Amygdala (tissue), 56 donors: ENCODE measurements at regions not wholly inside any gene's neighbourhood (a gene's known extent, or its start where the extent isn't known, plus 50 kb on each side); places are given as distances from the start of the nearest gene placed in this dataset.

Source experiments
- DNase-seq, 56 donors: peaks; one replicate each; lab custom pipeline; 2025; lab: John Stamatoyannopoulos, UW

DNA sequence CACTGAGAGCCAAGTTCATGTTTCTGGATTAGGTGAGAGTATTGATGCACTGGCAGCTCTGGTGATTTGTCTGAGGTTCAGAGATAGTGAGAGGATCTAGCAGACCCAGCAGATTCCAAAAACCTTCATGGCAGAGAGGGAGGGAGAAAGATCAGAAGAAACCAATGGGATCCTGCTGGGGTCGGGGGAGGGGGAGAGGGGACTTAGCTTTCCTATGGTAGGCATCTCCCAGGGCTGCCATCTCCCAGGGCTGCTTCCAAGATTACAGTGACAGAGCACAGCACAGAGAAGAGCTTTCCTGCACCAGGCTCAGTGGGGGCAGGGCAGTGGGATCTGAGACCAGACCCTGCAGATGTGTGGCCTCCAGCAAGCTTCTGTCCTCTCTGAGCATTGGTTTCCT is 76.8 kb upstream of the GDF10 start:
- DNase-seq = no peak

DNA sequence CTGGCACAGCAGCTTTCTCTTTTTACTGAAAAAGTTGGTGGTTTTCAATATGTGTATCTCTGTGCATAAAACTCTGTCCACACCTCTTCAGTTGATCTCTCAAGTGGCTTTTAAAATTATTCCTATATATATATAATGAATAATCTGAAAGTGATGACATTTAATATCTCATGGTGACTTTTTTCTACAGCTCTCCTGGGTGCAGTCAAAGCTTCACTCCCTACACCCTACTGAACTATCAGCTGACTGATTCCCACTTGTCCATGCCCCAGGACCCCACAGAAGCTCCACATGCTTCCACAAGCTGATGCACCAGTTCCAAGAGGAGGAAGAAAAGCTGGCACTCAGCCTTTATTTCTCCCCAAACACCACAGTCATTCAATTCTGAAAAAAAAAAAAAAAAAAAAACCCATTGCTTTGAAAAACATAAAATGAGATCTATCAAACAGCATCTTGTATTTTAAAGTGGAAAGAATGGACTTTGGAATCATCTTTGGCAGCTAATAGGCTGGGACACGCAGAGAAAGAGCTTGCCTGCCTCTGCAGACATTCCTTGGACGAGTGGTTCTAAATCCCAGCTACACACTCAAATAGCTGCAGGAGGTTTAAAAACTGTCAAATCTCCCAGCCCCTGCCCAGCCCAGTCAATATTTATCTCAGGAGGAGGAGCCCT is 75.3 kb upstream of the GDF10 start:
- no peak for DNase-seq

DNA sequence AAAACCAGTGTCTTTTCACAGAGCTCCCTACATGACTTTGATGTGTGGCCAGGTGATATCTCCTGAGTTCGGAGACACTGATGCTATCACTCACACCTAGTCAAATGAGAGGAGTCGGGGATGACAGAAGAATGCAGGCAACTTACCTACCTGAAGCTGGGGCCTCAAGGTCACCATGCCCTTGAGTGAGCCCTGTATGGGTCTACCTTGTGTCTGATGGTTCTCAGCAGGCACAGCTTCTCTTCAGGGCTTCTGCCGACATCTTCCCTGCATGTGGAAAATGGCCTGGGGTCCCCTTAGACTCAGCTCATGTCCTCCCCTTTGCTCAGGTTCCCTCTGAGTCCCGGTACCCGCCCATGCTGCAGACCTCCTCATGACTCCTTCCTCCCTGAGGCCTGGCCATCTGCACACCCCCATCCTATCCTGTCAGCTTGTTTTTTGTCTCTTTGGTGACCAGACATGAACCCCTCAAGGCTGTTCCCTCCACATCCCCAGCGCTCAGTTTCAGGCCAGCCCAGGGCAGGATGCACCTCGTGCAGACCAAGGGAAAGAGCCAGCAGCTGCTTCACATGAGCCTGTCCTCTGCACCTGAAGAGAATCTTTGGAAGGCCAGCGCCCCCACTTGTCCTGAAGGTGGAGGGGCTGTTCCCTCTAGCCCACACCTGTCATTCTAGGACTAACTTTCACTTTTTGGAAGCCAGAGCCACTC is 74.6 kb upstream of the GDF10 start:
- DNase-seq = no peak

DNA sequence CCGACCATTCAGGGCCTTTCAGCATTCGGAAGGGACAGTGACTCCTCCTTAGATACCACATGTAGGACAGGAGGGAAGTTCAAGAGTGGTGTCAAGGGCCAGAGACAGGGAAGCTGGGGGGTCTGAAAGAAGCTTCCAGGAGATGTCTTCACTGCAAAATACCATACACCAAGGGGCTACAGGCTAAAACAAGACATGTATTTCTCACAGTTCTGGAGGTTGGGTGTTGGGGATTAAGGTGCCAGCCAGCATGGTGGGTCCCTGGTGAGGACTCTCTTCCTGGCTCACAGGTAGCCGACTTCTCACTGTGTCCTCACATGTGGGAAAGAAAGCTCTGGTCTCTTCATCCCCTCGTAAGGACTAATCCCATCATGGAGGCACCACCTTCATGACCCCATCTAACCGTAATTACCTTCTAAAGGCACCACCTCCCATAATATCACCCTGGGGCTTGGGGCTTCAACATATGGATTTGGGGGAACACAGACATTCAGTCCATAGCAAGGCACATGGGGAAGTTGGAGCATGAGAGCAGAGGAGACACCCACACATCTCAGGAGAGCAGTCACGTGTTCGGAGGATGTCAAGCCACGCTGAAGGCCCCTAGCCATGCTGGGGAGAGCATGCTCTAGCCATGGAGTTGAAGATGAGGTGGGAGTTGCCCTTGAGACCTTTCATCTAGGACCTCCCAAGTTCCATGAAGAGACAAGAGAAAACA is 73.9 kb upstream of the GDF10 start:
- DNase-seq = no peak

DNA sequence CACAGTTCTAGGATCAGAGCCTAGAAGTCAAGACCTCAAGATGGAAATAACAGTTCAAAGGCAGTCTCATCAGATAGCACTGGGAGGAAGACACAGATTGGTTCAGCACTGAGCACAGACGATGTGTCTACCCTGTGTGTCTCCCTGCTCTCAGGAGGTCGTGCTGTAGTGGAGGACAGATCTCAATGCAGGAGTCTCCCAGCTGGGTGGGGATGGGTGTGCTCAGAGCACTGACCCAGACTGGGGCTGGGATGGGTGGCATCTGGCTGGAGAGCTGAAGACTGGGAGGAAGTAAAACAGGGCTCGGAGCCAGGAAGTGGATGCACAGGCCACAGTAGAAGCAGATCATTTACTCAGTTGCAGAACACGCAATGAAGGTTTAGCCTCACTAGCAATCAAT is 69.5 kb upstream of the GDF10 start:
- DNase-seq = no peak

DNA sequence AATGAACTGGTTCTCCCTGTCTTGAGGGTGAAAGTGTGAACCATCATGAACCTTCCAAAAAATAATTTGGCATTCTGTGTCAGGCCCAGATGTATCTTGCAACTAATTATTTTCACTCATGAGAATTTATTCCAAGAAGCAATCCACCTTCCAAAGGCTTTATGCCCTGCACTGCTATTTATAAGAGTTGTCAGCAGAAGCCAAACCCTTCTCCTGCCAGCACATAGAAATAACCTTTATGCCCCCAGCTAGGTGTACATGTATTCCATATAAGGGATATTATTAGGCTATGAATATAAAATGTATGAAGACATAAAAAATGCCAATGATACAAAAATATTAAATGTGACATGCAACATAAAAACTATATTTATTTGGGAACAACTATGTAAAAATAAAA is 69.0 kb upstream of the GDF10 start:
- DNase-seq = no peak

DNA sequence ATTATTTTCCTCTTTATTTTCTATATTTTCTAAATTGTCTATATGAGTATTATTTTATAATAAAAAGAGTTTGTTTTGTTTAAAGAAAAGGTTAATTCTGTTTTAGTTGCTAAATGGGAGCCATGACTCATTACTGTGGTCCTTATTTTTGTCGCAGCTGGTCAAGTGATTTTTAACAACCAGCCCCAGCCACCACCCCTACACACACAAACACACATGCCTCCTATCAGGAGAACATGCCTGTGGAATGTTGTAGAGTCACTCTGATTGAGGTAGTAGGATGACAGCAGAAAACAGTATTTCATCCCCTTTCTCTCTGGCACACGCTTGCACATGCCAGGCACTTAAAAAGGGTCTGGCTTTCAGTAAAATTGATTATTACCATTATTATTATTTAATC is 68.6 kb upstream of the GDF10 start:
- DNase-seq = no peak

DNA sequence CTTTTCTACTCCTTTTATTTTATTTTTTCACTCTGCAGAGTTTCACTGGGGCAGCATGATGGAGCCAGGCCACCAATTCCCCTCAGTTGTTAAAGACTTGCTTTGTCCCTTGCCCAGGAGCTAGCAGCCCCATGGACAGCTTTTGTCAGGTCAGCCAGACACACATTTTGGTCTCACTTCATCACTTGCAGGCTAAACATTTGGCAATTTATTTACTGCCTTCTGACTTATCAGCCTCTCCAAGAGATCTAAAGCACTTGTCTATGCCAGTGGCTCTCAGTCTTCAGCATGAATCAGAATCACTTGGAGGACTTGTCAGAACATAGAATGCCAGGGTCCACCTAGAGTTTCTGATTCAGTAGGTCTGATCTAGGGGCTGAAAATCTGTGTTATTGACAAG is 66.4 kb upstream of the GDF10 start:
- no peak for DNase-seq

DNA sequence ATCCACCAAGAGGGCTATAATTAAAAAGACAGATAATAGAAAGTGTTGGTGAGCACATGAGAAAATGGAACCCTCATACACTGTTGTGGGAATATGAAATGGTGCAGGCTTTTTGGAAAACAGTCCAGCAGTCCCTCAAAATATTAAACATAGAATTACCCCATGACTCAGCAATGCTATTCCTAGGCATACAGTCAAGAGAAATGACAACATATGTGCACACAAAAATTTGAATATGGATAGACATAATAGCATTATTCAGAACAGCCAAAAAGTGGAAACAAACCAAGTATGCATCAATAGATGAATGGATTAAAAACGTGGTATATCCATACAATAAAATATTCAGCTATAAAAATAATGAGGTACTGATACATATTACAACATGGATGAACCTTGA is 64.5 kb upstream of the GDF10 start:
- DNase-seq = no peak

DNA sequence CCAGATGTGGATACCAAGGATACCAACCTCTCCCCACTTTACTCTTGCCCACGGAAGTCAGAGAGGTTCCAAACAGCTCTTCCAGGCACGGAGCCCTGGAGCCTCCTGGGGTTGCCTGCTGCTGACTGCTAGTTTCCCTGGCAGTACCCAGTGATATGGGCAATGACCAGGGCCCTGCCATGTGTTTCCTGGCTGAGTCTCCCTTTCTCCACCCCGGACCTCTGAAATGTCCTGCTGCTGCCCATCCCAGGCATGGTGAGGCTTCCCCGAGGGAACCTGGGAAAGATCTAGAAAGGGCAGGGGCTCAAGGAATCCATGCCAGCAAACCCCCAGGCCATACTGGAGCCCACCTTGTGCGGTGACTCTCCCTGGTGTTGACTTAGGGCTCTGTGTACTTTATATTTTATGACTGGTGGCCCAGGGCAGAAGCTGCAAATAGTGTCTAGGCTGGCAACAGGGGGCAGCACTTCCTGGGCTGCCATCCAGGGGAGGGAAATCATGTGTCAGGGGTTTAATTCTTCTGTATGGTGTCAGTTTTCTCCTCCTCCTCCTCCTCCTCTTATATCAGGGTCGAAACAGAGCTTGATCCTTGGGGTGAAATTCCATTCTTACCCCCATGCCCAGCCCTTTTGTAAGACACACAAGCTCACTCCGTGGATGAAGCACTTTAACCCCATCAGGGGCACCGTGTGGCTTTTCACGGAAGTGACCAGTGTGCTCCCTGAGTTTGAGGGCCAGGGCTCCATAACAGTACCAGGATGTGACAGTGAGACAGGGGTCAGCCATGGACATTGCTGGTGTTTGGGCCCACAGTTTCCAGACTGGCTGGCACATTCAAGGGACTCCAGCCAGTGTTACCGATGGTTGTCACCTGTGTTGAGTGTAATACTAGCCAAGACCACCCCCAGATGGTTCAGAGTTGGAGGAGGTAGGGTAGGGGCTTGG is 62.4 kb upstream of the GDF10 start:
- no peak for DNase-seq

DNA sequence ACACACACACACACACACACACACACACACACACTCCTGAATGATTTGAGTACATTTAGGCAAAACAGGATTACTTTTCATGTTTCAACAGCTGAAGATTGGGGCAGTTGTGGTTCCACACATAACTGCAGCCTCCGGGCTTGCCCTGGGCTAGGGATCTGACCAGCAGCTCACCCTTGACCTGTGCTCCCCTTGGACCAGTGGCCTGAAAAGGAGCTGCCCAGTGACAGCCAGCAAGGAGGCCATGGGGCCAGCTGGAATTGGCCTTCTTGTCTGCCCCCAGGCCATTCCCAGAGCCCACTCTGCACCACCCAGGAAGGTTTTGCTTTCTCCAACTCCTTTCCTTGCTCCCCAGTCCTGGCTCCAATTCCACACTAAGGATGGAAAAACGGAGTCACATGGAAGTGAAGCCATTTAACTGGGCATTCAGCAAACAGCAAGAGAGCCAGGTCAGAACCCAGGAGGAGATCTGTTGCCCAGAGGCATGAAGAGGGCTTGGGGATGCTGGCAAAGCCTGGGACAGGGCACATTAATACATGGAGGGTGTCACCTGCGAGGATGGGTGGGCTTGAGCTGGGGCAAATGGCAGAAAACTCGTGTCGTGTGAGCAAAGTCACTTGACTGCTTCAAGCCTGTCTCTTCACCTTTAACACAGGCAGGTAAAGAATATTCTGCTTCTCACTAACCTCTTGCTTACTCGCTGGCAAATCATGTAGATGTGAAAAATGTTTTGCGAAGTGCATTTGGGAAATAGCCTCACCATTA is 61.5 kb upstream of the GDF10 start:
- DNase-seq = no peak

DNA sequence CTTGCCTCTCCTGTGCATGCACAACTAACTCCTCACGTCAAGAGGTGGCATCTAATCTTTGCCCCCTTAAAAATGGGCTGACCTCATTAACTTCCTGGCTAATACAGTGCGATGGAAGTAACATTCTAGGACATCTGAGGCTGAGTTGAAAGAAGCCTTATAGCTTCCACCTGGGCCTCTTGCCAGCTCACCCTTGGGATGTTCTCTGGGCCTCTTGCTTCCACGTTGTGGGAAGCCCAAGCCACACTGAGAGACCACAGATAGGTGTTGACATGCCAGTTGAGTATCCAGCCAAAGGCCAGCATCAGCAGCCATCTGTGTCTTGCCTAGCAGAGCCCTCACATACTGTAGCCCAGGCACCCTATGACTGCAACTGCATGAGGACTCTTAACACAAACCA is 60.8 kb upstream of the GDF10 start:
- no peak for DNase-seq

DNA sequence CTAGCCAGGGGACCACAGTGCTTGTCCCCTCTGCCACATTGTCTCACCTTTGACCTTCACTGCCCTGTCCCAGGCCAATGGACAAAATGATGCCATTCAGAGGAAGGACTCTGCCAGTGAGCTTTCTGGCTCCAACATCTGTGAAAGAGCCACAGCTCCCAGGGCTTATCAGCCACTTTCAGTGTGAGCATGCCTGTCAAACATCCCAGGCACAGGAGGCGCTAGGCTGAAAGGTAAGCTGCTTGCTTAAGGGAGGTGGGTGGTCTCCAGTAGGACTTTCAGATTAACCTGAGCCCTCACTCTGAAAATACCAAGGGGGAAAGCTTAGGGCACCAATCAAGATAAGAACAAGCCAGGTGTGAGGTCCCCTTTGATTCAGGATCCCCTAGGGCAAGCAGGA is 59.8 kb upstream of the GDF10 start:
- no peak for DNase-seq

DNA sequence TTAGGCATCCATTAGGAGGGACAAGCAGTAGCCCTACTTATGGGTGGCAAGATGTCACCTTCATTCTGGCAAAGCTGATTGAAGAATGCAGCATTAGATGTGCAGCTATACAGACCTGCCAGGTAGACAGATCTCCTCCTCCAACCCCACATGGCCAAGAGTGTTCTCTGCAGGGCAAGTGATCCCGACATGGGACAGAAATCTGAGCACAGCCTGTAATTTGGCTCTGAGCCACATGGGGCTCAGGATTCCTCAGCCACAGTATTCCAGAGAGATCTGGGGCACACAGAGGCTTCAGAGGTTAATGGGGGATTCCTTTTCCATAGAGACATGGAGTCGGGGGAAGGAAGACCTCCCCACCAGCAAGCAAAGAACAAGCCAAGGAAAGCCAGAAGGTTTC is 58.7 kb upstream of the GDF10 start:
- no peak for DNase-seq

DNA sequence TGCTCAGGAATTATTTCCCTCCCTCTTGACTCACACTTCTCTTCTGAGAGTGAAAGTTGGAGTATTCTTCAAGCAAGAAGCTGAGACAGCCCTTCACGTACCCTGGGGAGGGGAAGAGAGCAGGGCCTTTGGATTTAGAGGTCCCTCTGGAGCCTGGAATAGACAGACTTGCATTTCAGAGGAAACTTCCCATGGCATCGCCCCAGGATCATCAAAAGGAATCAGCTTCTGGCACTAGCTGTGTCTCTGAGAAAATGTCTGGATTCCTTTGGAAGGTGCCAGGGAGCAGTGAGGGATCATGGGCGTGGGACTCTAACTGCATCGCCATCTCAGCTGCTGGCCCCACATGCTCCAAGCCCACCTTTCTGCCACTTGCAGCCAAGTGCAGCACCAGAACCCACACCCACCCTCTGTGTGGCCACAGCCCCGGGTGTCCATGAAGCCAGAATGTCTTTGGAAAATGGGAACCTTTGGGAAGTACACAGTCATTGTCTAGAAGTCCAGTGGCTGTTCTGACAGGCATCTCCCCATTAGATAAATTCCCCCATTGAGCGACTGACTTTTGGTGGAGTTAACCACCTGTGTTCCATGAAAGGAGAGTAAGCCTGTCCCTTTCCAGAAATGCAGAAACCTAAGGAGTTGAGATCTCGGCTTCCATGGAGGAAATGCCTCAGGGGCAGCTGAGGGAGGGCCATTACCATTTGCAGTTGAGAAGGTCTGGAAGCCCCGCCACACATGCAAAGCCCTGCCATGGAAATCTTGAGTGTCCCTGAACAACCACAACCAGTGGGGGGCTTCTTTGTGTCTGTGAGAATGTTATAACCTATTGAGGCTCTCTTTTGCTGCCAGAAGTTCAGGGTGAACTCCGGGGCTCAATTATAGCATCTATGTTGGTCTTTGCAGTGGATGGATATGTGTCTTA is 57.8 kb upstream of the GDF10 start:
- DNase-seq = no peak

DNA sequence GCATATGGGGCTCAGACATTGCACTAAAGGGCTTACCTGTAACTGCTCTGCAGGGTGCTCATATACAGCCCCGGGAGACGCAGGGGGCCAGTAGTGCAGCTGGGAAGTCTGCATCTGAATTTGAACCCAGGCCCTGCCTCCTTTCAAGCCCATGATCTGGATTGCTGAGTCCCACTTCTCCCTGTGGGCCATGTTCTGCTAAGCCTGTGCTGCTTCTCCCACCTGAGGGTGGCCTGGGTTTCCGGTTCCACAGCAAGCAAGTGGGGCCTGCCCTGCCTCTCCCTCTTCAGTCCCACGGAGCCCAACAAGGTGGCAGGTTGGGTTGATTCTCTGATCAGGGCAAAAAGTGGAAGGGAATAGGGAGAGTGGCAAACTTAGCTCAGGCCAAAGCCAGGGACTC is 56.6 kb upstream of the GDF10 start:
- DNase-seq = no peak

DNA sequence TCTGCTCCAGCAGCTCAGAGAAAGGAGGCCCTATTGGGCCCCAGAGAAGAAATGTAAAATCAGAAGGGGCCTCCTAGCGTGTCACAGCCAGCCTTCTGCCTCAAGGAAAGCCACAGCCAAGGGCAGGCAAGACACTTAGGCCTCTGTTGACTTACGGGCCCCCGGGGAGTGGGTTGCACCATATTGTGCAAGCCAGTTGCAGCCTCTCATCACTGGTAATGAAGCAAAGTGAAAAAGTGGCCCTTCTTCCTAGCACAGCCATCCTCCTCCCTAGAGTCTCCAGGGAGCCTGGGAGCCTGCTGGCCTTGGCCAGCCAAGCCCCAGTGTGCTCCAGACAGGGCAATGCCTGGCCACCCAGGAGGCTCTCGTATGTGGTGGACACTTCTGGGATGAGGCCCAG is 56.2 kb upstream of the GDF10 start:
- DNase-seq = no peak

DNA sequence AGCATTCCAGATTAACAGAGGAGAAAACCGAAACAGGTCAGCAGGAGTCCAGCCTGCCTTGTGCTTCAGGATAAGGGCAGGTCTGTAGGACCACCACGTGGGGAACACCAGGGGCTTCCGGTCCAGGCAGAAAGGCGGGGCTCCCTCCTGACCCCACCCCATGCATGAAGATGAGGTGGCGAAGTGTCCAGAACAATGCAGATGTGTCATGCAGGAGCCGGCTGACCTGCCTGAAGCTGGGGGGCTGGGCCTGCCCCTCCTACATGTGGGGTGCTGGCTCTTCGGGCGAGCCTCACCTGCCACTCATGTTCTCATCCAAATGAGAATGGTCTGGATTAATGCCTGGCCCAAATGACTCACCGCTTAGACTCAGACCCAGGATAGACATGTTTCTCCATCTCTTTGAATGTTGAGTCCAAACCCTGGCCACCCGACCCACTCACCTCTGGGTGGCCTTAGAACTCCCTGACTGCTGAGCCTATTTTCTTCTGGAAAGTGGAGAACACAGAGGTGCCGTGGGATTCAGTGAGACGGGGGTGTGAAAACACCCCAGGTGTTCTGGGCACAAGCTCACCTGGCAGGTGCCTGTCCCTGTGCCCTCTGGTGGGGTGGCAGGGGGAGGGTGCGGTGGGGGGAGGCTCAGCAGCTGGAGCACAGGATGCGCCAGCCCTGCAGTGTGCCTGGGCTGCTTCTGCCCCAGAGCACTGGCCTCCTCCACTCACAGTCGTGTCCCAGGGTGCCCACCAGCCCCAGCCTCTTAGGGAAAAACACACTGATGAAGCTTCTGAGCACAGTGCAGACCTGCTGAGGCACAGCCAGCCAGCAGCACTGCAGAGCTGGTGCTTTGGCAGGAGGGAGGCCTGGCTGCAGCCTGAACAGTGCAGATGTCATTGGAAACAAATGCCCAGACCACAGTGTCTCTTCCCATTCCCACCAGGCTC is 55.2 kb upstream of the GDF10 start:
- no peak for DNase-seq
